Heart left ventricle (tissue), 16 donors: ENCODE measurements at regions not wholly inside any gene's neighbourhood (a gene's known extent, or its start where the extent isn't known, plus 50 kb on each side); places are given as distances from the start of the nearest gene placed in this dataset.

Experiments used
- ATAC-seq, 4 donors: fragments of 200-7000 bp; cut with Tn5 transposase; one replicate each; pipeline ENCODE4 v1.9.1; 2020 to 2022; ENCODE audit warnings: moderate library complexity in 4 of 4, mild to moderate bottlenecking in 3 of 4, moderate number of reproducible peaks in 1 of 4
- DNase-seq, 5 donors: peaks; one replicate each; pipeline ENCODE4 v3.0.0-alpha.2; 2020
- H3K27ac ChIP-seq, 12 donors: fragments of 200-600 bp; sonication (generic) in 4 of 12; one replicate each; pipeline versions ENCODE4 v1.5.0 to v1.8.0; 2016 to 2022; ENCODE audit warnings: mild to moderate bottlenecking in 2 of 12
- H3K27me3 ChIP-seq, 9 donors: fragments of 200-600 bp; sonication (generic) in 2 of 9; one replicate each; pipeline versions ENCODE4 v1.5.1 to v1.8.0; 2016 to 2022; ENCODE audit warnings: mild to moderate bottlenecking in 3 of 9
- H3K36me3 ChIP-seq, 9 donors: fragments of 200-600 bp; sonication (generic) in 2 of 9; one replicate each; pipeline versions ENCODE4 v1.5.0 to v1.8.0; 2018 to 2022; ENCODE audit warnings: mild to moderate bottlenecking in 2 of 9
- H3K4me1 ChIP-seq, 12 donors: fragments of 200-600 bp; sonication (generic) in 4 of 12; one replicate each; pipeline versions ENCODE4 v1.5.0 to v1.8.0; 2016 to 2022; ENCODE audit warnings: mild to moderate bottlenecking in 3 of 12
- H3K4me3 ChIP-seq, 12 donors: fragments of 200-600 bp; sonication (generic) in 4 of 12; one replicate each; pipeline versions ENCODE4 v1.5.0 to v1.8.0; 2017 to 2022; ENCODE audit warnings: mild to moderate bottlenecking in 9 of 12, moderate library complexity in 4 of 12
- H3K9me3 ChIP-seq, 12 donors: fragments of 200-600 bp; sonication (generic) in 4 of 12; one replicate each; pipeline versions ENCODE4 v1.5.0 to v1.8.0; 2016 to 2022; ENCODE audit warnings: mild to moderate bottlenecking in 1 of 12
- CTCF ChIP-seq, 12 donors: fragments of 200-600 bp; sonication (generic) in 4 of 12; IDR thresholded peaks; one replicate each; pipeline versions ENCODE4 v1.5.0 to v1.8.0; 2018 to 2022; ENCODE audit warnings: antibody characterized with exemption in 12 of 12, mild to moderate bottlenecking in 5 of 12
- POLR2A ChIP-seq, 2 donors: fragments of 450-650 bp; IDR thresholded peaks; one replicate each; pipeline ENCODE4 v1.6.1; 2017; ENCODE audit warnings: antibody characterized with exemption in 2 of 2, mild to moderate bottlenecking in 2 of 2, moderate library complexity in 2 of 2
- WGBS, 4 donors: extraction: QIAGEN DNeasy Blood & Tissue Kit in 2 of 4; methylation state at CpG; one replicate each; pipeline versions ENCODE4 v1.1.5 to v1.1.7; 2013 to 2018; 5-methylcytosine and 5-hydroxymethylcytosine counted together
- intact Hi-C, 10 donors: fragments of 100-400 bp; cut with DNase I; formaldehyde crosslinking; loops; one replicate each; pipeline versions ENCODE4 v1.11.1 to v1.14.2; 2022
- donor health status: ischemic (EF 13 %, LVEDD 7.1; RV severe dilation, severe dysfunction).
- donor health status: healthy with polysubstance abuse.
- donor health status: DM: no; HTN: yes; CAD: no.
- donor health status: DM: no; HTN: no; CAD: no.
- donor health status: ischemic (EF 25% LVEDD 6.9; RV normal size, moderate dysfunction).
- donor health status: ischemic (EF 25% LVEDD 5.7; RV mildly dilated, moderate dysfunction).
- donor health status: healthy.
- donor health status: DM: yes; HTN: yes; CAD: no.
- donor health status: ischemic (EF 35%, LVEDD 5.7; RV mildly dilated, moderate dysfunction).
- donor health status: nonischemic (EF 11% LVEDD 7.7; RV severe dilation, severe dysfunction).
- donor health status: DM: yes; HTN: yes; CAD: no.
- donor health status: PGD.
- donor health status: ischemic (EF 29% LVEDD 5.4; RV normal size, mild dysfunction).
- donor health status: nonischemic (EF 23%, LVEDD 6.1; RV moderate dilation, normal function).

GRCh38 chr3:78313332-78313731 is 1273.4 kb downstream of the ROBO2 start:
- TF ChIP-seq POLR2A (IDR thresholded peaks at IDR 0.05) (no peak), CTCF (IDR thresholded peaks at IDR 0.05) (no peak)
- intact Hi-C loops: no loop called here
- 58 to 81% (median 78%) methylated on average over 1 of the region's 1 CpG for WGBS, 4 donors
- ATAC-seq (no peak), DNase-seq (no peak)
- no peaks in the 10 kb centered on the region for H3K27me3 ChIP-seq
- no peak overlapping the region for H3K4me3 ChIP-seq
- H3K9me3 ChIP-seq: no peaks in the 10 kb centered on the region
- H3K27ac ChIP-seq: no peak overlapping the region
- H3K4me1 ChIP-seq: no peaks in the 10 kb centered on the region
- no peaks in the 10 kb centered on the region for H3K36me3 ChIP-seq

- TF ChIP-seq POLR2A (IDR thresholded peaks at IDR 0.05) (no peak), CTCF (IDR thresholded peaks at IDR 0.05) (no peak)
- Histone ChIP-seq H3K9me3 (no peaks in the 10 kb centered on the region), H3K4me3 (no peak overlapping the region), H3K4me1 (no peaks in the 10 kb centered on the region), H3K27ac (no peak overlapping the region), H3K27me3 (no peaks in the 10 kb centered on the region), H3K36me3 (no peaks in the 10 kb centered on the region)
- WGBS, 4 donors: 59 to 75% (median 71%) methylated on average over 2 of the region's 2 CpGs
- DNase-seq (no peak), ATAC-seq (no peak)
- intact Hi-C loops: no loop called here
These were observed 1274.4 kb downstream of the ROBO2 start for GRCh38 chr3:78314327-78314726.

- Histone ChIP-seq H3K27me3 (no peaks in the 10 kb centered on the region), H3K27ac (no peak overlapping the region), H3K4me3 (no peak overlapping the region), H3K9me3 (peaks cover 0 to 6% (median 0%) of the 10 kb centered on the region in 12 donors), H3K4me1 (no peaks in the 10 kb centered on the region), H3K36me3 (no peaks in the 10 kb centered on the region)
- no peak for DNase-seq
- TF ChIP-seq CTCF (IDR thresholded peaks at IDR 0.05) (no peak), POLR2A (IDR thresholded peaks at IDR 0.05) (no peak)
- no peak for ATAC-seq
- WGBS, 4 donors: 72 to 82% (median 73%) methylated on average over 1 of the region's 1 CpG
- intact Hi-C loops: no loop called here
These were observed 1277.9 kb downstream of the ROBO2 start for GRCh38 chr3:78317774-78318173.

GRCh38 chr3:78322780-78323179 is 1282.9 kb downstream of the ROBO2 start:
- WGBS, 4 donors: 80 to 95% (median 91%) methylated on average over 2 of the region's 2 CpGs
- Histone ChIP-seq H3K36me3 (no peaks in the 10 kb centered on the region), H3K27me3 (no peaks in the 10 kb centered on the region), H3K9me3 (peaks cover 0 to 6% (median 0%) of the 10 kb centered on the region in 12 donors), H3K4me1 (no peaks in the 10 kb centered on the region), H3K4me3 (no peak overlapping the region), H3K27ac (no peak overlapping the region)
- ATAC-seq (no peak), DNase-seq (no peak)
- intact Hi-C loops: no loop called here
- TF ChIP-seq CTCF (IDR thresholded peaks at IDR 0.05) (no peak), POLR2A (IDR thresholded peaks at IDR 0.05) (no peak)
